AG04450 (cell line): ENCODE measurements at regions not wholly inside any gene's neighbourhood (a gene's known extent, or its start where the extent isn't known, plus 50 kb on each side); places are given as distances from the start of the nearest gene placed in this dataset.
A peak's percentile ranks its signal among the peaks of the same experiment; 100 is the strongest.

Experiments used
- CTCF ChIA-PET: fragments of 300-600, 350-600 bp; formaldehyde crosslinking; extraction: SDS; loops from one replicate; lab custom pipeline; 2022; ENCODE audit warnings: antibody characterized with exemption, inconsistent platforms; lab: Charles Lee
- POLR2A ChIA-PET: fragments of 350-600 bp; formaldehyde crosslinking; extraction: SDS; loops from one replicate; lab custom pipeline; 2021; ENCODE audit warnings: antibody characterized with exemption, inconsistent platforms; lab: Yijun Ruan, JAX
- DNase-seq: peaks from one replicate; pipeline ENCODE4 v3.0.0-alpha.2; 2011; ENCODE audit warnings: low read depth, low spot score
- H3K27ac ChIP-seq: one replicate; pipeline ENCODE4 v1.5.1; 2012; ENCODE audit warnings: low read depth, low read length, control low read depth
- H3K27me3 ChIP-seq: one replicate; pipeline ENCODE4 v1.6.0; 2012; ENCODE audit warnings: low read length; ENCODE audit not compliant: control insufficient read depth, insufficient read depth
- H3K4me3 ChIP-seq: 2 replicates; pipeline ENCODE4 v1.5.1; 2011; ENCODE audit warnings: mild to moderate bottlenecking, low read depth, low read length, control low read depth
- H3K9me3 ChIP-seq: 2 replicates; pipeline ENCODE4 v1.5.1; 2012; ENCODE audit warnings: low read length; ENCODE audit not compliant: control insufficient read depth, insufficient read depth
- CTCF ChIP-seq: IDR thresholded peaks from 2 replicates; pipeline ENCODE4 v1.5.1; 2011; ENCODE audit warnings: low read depth, low read length, control low read depth, inconsistent platforms

GRCh38 chr2:207459990-207460757 lies 69.6 kb upstream of the CREB1 start:
- Histone ChIP-seq H3K9me3 (no peaks in the 10 kb centered on the region), H3K27ac (no peak overlapping the region), H3K27me3 (no peaks in the 10 kb centered on the region), H3K4me3 (no peak overlapping the region)
- POLR2A ChIA-PET = no interaction called here
- no peak for TF ChIP-seq CTCF
- no peak for DNase-seq
- CTCF ChIA-PET = interaction anchor here (1.3 kb wide), 1 partner anchor 13 kb away, joined by 3 read pairs; no protein-coding TSS in a partner anchor

DNA sequence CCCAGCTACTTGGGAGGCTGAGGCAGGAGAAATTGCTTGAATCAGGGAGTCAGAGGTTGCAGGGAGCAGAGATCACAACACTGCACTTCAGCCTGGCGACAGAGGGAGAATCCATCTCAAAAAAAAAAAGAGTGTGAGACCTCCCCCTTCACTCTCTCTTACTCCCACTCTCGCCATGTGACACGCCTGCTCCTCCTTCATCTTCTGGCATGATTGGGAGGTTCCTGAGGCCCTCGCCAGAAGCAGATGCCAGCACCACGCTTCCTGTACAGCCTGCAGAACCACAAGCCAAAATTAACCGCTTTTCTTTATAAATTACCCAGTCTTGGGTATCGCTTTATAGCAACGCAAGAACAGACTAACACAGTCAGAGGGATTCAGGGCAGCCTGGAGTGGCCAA lies 66.3 kb upstream of the CREB1 start:
- TF ChIP-seq CTCF = no peak
- H3K27me3 ChIP-seq = no peaks in the 10 kb centered on the region
- CTCF ChIA-PET = no interaction called here
- DNase-seq = no peak
- H3K4me3 ChIP-seq = no peak overlapping the region
- POLR2A ChIA-PET = no interaction called here
- H3K27ac ChIP-seq = no peak overlapping the region
- H3K9me3 ChIP-seq = no peaks in the 10 kb centered on the region

- no peak for DNase-seq
- H3K27ac ChIP-seq = no peak overlapping the region
- no peaks in the 10 kb centered on the region for H3K9me3 ChIP-seq
- H3K27me3 ChIP-seq = no peaks in the 10 kb centered on the region
- no peak overlapping the region for H3K4me3 ChIP-seq
- CTCF ChIA-PET = no interaction called here
- no peak for TF ChIP-seq CTCF
- POLR2A ChIA-PET = no interaction called here
These were observed 65.8 kb upstream of the CREB1 start for GRCh38 chr2:207464007-207464406.

GRCh38 chr2:207465894-207466293 lies 63.9 kb upstream of the CREB1 start:
- ChIA-PET CTCF (no interaction called here), POLR2A (no interaction called here)
- no peak for DNase-seq
- Histone ChIP-seq H3K9me3 (no peaks in the 10 kb centered on the region), H3K27me3 (no peaks in the 10 kb centered on the region), H3K4me3 (no peak overlapping the region), H3K27ac (no peak overlapping the region)
- TF ChIP-seq CTCF = no peak

- DNase-seq = peak; percentile 63
- H3K27ac ChIP-seq = peak overlapping the region; percentile 65
- CTCF ChIA-PET = interaction anchor here (1.3 kb wide), 1 partner anchor 486 kb away, joined by 3 read pairs; no protein-coding TSS in a partner anchor
- no peak for TF ChIP-seq CTCF
- H3K27me3 ChIP-seq = no peaks in the 10 kb centered on the region
- no peaks in the 10 kb centered on the region for H3K9me3 ChIP-seq
- H3K4me3 ChIP-seq = no peak overlapping the region
- POLR2A ChIA-PET = interaction anchor here (0.9 to 1.1 kb wide), 2 partner anchors 301 to 302 kb away, joined by 3 read pairs; partner anchors contain the start of gene KLF7
These were observed 61.9 kb upstream of the CREB1 start for GRCh38 chr2:207467716-207468347.
